Mucosa of rectum (tissue), 2 donors: ENCODE measurements at regions not wholly inside any gene's neighbourhood (a gene's known extent, or its start where the extent isn't known, plus 50 kb on each side); places are given as distances from the start of the nearest gene placed in this dataset.
"Not testable (repeated sequence)": the region's sequence is repeated elsewhere in the genome, so short reads cannot be mapped to it uniquely, and the experiment has no call there.

ENCODE experiments used
- H3K27ac ChIP-seq, 2 donors: one replicate each; pipeline ENCODE4 v1.7.0; 2013; ENCODE audit warnings: inconsistent platforms in 2 of 2, low read depth in 2 of 2, low read length in 2 of 2
- H3K27me3 ChIP-seq, 2 donors: one replicate each; pipeline ENCODE4 v1.7.0; 2013; ENCODE audit warnings: low read length in 2 of 2; ENCODE audit not compliant: control insufficient read depth in 2 of 2, insufficient read depth in 2 of 2
- H3K36me3 ChIP-seq, 2 donors: one replicate each; pipeline ENCODE4 v1.7.0; 2013; ENCODE audit warnings: low read length in 2 of 2; ENCODE audit not compliant: control insufficient read depth in 2 of 2, insufficient read depth in 2 of 2
- H3K4me1 ChIP-seq, 2 donors: one replicate each; pipeline ENCODE4 v1.7.0; 2013; ENCODE audit warnings: low read length in 2 of 2, mild to moderate bottlenecking in 1 of 2; ENCODE audit not compliant: control insufficient read depth in 2 of 2, insufficient read depth in 2 of 2
- H3K4me3 ChIP-seq, 2 donors: one replicate each; pipeline ENCODE4 v1.7.0; 2013; ENCODE audit warnings: low read length in 2 of 2
- H3K9ac ChIP-seq, 2 donors: one replicate each; pipeline ENCODE4 v1.7.0; 2013; ENCODE audit warnings: low read length in 2 of 2, low read depth in 1 of 2, mild to moderate bottlenecking in 1 of 2
- H3K9me3 ChIP-seq, 2 donors: one replicate each; pipeline ENCODE4 v1.7.0; 2013; ENCODE audit warnings: low read length in 2 of 2; ENCODE audit not compliant: control insufficient read depth in 2 of 2
- donor health status: healthy.
- donor health status: Normal muscosa, but diverticular disease.

GRCh38 chr18:14190776-14191442, 58.7 kb upstream of the ZNF519 start:
- H3K36me3 ChIP-seq, H3K4me3 ChIP-seq, H3K9me3 ChIP-seq, H3K9ac ChIP-seq, H3K27ac ChIP-seq, H3K4me1 ChIP-seq, H3K27me3 ChIP-seq: not testable (repeated sequence)

GRCh38 chr18:14189858-14190257, 57.6 kb upstream of the ZNF519 start:
- H3K9me3 ChIP-seq = no peaks in the 10 kb centered on the region
- no peaks in the 10 kb centered on the region for H3K36me3 ChIP-seq
- no peaks in the 10 kb centered on the region for H3K4me1 ChIP-seq
- H3K27me3 ChIP-seq = no peaks in the 10 kb centered on the region
- H3K4me3 ChIP-seq = no peak overlapping the region
- H3K9ac ChIP-seq = no peak overlapping the region
- no peak overlapping the region for H3K27ac ChIP-seq

DNA sequence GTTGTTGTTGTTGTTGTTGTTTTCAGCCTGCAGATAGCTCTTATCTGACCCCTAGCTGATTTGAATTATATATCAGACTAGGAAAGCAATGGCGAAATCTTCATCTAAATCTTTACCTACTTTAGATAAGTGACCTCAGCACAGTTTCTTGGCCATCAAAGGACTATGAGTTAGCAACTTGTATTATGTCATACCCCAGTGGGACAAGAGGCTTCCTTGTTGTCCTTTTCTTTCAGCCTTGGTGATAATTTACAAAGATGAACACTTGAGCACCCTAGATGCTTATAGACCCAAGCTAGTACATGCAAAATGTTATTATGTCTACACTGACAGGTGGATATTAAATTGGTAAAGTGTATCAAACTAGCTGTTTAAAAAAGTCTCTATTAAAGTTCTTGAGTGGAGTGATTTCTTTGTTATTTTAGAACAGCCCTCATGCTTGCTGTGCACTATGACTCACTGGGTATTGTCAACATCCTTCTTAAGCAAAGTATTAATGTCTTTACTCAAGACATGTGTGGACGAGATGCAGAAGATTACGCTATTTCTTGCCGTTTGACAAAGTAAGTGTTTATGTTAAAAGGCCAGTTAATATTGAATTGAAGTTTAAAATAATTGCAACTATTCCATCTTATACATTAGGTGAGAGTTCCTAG, 56.6 kb upstream of the ZNF519 start:
- H3K4me3 ChIP-seq, H3K27ac ChIP-seq, H3K27me3 ChIP-seq, H3K36me3 ChIP-seq, H3K9ac ChIP-seq, H3K4me1 ChIP-seq, H3K9me3 ChIP-seq: not testable (repeated sequence)
